HFFc6 (cell line): ENCODE measurements at regions not wholly inside any gene's neighbourhood (a gene's known extent, or its start where the extent isn't known, plus 50 kb on each side); places are given as distances from the start of the nearest gene placed in this dataset.

ENCODE experiments used
- DNase-seq: peaks from one replicate; pipeline ENCODE4 v3.0.0-alpha.2; 2018
- H3K27ac Mint-ChIP-seq: 2 replicates; pipeline ENCODE4 v1.8.0; 2020; ENCODE audit warnings: mild to moderate bottlenecking, mixed read lengths
- H3K27me3 Mint-ChIP-seq: 2 replicates; pipeline ENCODE4 v1.8.0; 2021; ENCODE audit warnings: mild to moderate bottlenecking, moderate library complexity, mixed read lengths; ENCODE audit not compliant: insufficient read depth
- H3K36me3 Mint-ChIP-seq: 2 replicates; pipeline ENCODE4 v1.8.0; 2021; ENCODE audit warnings: low read depth, mixed read lengths
- H3K4me1 Mint-ChIP-seq: 2 replicates; pipeline ENCODE4 v1.8.0; 2020; ENCODE audit warnings: low read depth, mixed read lengths
- H3K4me3 Mint-ChIP-seq: 2 replicates; pipeline ENCODE4 v1.8.0; 2020; ENCODE audit warnings: mild to moderate bottlenecking, moderate library complexity, mixed read lengths
- H3K9me3 Mint-ChIP-seq: 2 replicates; pipeline ENCODE4 v1.8.0; 2020; ENCODE audit warnings: mild to moderate bottlenecking, mixed read lengths
- TF ChIP-seq, protein P1 (sequence below): fragments of 200-600 bp; sonication (generic); IDR thresholded peaks from 2 replicates; pipeline ENCODE4 v1.5.0; 2021; ENCODE audit warnings: antibody characterized with exemption, mild to moderate bottlenecking

DNA sequence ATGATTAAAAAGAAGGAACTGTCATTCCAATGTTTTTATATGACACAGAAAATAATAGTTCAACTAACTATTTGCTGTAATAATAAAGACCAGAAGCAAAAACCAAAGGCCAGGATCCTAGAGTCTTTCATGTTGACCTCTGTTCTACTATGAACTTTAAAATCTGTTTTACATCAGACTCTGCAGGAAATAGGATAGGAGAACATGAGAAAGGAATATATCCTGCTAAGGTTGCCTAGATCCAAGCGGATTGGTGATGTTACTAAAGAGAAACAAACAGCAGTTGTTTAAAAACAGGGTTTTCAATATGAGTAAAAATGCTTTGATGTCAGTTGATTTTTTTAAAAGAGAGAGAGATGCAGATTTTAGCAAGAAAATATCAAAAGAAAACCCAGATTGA, 549.6 kb downstream of the ZIC1 start:
- H3K27me3 Mint-ChIP-seq, result peaks cover 2% of the 10 kb centered on the region; the same call in 1 of the 2 replicates
- H3K36me3 Mint-ChIP-seq, result no peaks in the 10 kb centered on the region

DNA sequence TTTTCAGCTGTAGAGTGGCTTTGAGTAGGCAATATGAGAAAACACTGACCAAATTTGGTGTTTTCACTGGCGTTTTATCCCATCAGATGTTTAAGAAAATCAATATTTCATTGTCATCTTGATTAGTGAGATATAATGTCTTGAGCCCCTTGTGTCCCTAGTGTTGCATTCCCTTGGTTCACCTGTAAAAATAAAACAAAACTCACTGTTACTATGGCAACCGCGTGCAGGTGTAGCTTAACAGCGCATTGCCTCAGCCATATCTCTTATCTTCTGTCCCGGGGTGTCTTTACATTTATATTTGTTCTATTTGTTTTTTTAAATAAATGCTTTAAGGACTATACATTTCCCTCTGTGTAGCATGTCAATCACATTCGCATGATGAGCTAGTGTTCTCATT, 551.6 kb downstream of the ZIC1 start:
- Mint-ChIP-seq H3K36me3 (no peaks in the 10 kb centered on the region), H3K9me3 (no peaks in the 10 kb centered on the region), H3K27me3 (peaks cover 2% of the 10 kb centered on the region), H3K4me3 (no peak overlapping the region), H3K4me1 (peaks cover 6% of the 10 kb centered on the region; the same call in 1 of the 2 replicates), H3K27ac (no peak overlapping the region)
- TF ChIP-seq, protein P1, sequence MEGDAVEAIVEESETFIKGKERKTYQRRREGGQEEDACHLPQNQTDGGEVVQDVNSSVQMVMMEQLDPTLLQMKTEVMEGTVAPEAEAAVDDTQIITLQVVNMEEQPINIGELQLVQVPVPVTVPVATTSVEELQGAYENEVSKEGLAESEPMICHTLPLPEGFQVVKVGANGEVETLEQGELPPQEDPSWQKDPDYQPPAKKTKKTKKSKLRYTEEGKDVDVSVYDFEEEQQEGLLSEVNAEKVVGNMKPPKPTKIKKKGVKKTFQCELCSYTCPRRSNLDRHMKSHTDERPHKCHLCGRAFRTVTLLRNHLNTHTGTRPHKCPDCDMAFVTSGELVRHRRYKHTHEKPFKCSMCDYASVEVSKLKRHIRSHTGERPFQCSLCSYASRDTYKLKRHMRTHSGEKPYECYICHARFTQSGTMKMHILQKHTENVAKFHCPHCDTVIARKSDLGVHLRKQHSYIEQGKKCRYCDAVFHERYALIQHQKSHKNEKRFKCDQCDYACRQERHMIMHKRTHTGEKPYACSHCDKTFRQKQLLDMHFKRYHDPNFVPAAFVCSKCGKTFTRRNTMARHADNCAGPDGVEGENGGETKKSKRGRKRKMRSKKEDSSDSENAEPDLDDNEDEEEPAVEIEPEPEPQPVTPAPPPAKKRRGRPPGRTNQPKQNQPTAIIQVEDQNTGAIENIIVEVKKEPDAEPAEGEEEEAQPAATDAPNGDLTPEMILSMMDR, result no peak
- DNase-seq, result no peak

More for the DNA sequence above, 549.6 kb downstream of the ZIC1 start:
- Mint-ChIP-seq H3K4me1 (peaks cover 6% of the 10 kb centered on the region; the same call in 1 of the 2 replicates), H3K27ac (no peak overlapping the region), H3K4me3 (no peak overlapping the region; the same call in 1 of the 2 replicates), H3K9me3 (no peaks in the 10 kb centered on the region)
- TF ChIP-seq, protein P1, result no peak
- no peak for DNase-seq

DNA sequence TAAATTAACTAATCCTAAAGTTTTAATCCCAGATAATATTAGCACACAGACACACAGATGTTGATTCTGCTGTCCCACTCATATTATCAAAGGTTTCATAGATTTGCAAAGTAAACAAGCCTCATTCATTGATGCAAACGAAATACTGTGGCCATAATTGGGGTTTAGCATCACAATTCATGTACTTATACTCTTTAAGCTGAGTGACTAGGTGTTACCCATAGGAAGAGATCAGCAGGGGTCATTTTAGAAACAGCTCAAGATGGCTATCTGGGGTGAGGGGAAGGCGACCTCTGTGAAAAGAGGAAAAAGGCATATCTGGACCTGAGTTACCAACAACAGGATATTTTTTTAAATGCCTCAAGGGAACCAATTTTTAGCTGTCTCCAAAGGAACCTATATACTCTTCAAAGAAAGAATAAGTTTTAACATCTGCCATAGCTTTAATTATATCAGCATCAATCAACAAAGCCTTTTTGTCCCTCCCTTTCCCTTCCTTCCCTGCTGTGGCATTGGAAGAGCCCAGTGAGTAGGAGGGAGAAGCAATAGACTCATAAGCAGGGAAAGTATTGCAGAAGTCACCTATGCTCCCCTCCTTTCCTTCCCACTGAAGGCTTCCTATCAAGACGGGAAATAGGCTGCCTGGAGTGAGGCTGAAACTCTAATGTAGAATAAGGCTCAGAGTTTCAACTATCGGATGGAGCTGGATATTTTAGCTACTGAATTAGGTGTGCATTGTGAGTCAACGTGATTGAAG, 553.4 kb downstream of the ZIC1 start:
- Mint-ChIP-seq H3K27me3 (no peaks in the 10 kb centered on the region; the same call in none of the 2 replicates), H3K36me3 (no peaks in the 10 kb centered on the region), H3K27ac (no peak overlapping the region), H3K4me1 (peaks cover 5% of the 10 kb centered on the region; the same call in 1 of the 2 replicates), H3K4me3 (no peak overlapping the region), H3K9me3 (no peaks in the 10 kb centered on the region)
- TF ChIP-seq, protein P1, result no peak
- no peak for DNase-seq

DNA sequence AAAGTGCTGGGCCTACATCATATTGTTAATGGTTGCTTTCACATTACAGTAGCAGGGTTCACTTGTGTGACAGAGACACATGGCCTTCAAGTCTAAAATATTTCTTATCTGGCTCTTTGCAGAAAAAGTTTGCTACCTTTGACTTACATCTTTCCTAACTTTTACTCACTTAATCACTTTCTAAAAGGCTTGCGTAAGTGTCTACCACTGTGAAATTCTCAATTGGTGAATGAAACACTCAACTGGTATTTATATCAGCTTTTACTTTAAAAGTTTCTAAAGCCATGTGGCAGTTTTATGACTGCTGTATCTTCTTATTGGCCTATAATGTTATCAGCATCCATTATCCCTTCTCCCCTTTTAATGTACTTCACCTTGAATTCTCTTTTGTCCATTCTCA, 554.5 kb downstream of the ZIC1 start:
- TF ChIP-seq, protein P1, result no peak
- Mint-ChIP-seq H3K9me3 (no peaks in the 10 kb centered on the region), H3K27ac (no peak overlapping the region), H3K4me1 (no peaks in the 10 kb centered on the region), H3K36me3 (no peaks in the 10 kb centered on the region), H3K4me3 (no peak overlapping the region), H3K27me3 (no peaks in the 10 kb centered on the region; the same call in none of the 2 replicates)
- DNase-seq, result no peak

DNA sequence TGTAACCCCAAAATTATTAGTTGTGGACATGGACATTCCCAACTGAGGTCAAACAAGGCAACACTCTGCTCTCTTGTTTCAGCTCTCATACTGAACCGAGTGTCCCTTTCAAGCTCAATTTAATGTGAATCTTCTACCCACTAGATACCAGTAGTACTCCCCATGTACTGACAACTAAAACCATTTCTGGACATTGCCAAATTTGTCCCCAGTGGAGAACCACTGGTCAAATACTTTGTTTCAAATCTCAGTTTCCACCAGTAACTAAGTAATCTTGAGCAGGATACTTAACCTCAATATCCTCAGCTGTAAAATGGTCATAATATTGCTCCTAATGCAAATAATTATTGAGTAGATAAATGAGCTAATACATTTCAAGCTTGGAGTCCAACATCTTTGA, 566.0 kb downstream of the ZIC1 start:
- TF ChIP-seq, protein P1, result no peak
- no peak for DNase-seq
- H3K36me3 Mint-ChIP-seq, result no peaks in the 10 kb centered on the region
- no peak overlapping the region for H3K27ac Mint-ChIP-seq
- H3K4me1 Mint-ChIP-seq, result peaks cover 8% of the 10 kb centered on the region; the same call in 1 of the 2 replicates
- no peaks in the 10 kb centered on the region for H3K9me3 Mint-ChIP-seq
- H3K4me3 Mint-ChIP-seq, result no peak overlapping the region
- H3K27me3 Mint-ChIP-seq, result peaks cover 4% of the 10 kb centered on the region; the same call in 1 of the 2 replicates
